ENCODE measurements at regions not wholly inside any gene's neighbourhood (a gene's known extent, or its start where the extent isn't known, plus 50 kb on each side); places are given as distances from the start of the nearest gene placed in this dataset.

DNA sequence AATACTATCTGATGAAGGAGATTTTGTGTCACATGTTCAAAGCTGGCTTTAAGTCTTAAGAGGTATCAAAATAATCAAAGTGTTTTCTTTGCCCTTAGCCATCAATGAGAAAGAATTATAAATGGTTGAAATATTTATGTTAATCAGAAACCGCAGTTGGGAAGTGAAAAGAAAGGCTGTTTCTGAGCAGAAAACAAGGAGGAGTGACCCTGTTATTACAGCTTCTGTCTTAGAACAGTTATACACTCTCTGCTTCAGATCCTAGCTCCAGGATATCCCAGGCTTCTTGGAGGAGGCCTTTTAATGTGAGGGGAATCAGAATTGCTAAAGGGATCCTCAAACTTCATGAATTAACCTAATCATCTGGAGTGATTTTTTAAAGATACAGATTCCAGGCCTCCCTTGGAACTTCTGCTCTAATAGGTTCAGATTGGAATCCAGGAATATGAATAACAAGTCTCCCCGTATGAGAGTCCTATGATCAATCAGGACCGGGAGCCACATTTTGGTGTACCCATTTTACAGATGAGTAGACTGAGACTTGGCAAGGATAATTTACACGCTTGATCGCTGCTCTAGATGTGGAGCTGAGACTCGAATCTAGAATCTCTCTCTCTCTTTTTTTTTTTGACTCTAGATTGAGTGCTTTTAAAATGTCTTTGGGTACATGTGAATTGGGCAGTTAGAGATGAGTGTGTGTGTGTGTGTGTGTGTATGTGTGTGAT lies 50.8 kb upstream of the JAG1 start:
- no peak for DNase-seq

DNA sequence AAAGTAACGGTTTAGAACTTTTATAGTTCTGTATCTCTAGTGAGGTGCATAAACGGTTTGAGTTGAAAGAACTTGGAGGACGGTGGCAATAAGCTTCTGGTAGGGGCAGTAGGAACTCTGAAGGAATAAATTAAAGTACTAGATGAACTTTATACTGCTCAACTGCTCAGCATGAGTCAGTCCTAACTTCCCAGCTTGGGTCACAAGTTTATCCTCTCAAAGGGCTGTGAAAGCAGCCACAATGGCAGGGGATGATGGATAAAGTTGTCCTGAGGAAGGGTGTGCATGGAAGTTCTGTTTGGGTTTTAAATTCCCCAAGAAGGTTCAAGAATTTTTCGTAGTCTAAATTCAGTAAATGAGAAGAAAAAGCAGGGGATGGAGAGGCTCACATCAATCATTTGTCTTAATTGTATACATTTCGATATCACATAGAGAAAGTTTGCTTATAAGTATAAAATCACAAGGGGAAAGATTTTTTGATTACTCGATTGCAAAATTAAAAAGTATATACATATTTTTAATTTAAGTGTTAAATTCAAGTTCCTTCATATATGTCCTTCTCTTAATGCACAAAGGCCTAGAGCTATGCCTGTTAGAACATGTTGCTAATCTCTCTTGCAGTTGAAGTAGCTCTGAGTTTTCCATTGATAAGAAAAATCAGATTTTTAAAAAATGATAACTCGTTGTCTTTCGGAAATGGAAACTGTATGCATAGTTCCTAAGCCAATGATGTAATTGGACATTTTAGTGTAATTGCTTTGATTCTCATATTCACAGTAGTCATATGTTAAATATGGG lies 55.3 kb upstream of the JAG1 start:
- no peak for DNase-seq

DNA sequence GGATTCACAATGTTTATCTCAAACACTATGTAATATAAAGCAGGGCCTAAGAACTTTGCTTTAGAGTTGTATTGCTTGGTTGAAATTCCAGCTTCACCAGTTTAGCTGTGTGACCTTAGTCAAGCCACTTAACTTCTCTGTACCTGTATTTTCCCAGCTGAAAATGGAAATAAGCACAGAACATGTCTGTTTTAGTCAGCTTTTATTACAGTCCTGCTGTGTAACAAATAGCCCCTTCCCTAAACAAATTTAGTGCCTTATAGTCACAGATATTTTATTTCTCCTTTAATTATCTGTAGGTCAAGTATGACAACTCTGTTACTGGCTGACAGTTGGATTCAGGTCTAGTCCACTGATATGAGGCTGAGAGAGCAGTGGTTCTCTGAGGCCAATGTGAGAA lies 56.0 kb upstream of the JAG1 start:
- no peak for DNase-seq

DNA sequence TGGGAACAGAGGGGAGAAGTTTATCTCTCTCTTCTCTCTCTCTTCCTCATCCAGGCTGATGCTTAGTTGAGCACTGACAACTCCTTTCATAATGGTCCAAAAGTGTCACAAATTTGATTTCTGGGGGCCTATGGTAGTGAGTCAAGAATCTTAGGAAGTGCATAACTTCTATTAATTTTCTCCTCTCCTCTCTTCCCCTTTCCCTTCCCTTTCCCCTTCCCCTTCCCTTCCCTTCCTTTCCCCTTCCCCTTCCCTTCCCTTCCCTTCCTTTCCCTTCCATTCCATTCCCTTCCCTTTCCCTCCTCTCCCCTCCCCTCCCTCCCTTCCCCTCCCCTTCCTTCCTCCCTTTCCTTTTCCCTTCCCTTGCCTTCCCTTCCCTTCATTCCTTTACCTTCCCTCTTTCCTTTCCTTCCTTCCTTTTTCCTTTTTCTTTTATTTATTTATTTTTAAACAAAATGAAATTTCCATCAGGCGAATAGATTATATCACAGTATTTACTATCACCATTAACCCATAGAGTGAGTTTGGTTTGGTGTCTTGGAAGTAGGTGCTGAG lies 56.9 kb upstream of the JAG1 start:
- no peak for DNase-seq

DNA sequence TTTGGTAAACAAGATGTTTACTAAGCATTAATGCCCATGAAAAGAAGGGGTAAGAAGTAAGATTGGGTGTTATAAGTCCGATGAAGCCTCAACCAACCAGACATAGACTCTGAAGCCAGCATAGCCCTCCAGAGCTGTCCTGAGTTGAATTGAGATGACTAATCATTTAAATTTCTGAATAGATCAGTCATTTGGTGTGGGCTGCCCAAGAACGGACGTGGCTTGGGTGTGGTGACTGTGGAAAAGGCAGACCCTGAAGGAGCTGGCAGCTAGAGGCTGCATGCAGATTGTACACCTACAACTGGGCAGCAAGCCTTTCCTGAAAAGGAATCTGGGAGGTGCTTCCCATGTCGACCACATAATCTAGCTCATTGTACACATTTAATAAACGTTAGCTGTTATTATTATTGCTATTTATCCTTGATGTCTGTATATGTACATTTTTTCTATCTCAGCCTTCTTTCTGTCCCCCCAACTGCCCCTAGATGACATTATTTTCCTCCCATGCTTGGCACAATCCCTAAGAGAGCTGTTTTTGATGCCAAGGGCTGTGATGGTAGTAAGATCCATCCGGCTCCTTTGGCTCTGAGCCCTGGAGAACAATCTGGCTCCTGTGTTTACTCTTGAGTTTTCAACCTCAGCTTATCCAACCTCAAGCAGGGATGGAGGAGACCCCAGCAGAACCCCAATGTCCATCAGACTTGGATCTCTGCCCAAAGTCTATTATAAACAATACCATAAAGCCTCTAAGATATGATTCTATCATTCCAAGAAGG lies 57.6 kb upstream of the JAG1 start:
- DNase-seq, result no peak

DNA sequence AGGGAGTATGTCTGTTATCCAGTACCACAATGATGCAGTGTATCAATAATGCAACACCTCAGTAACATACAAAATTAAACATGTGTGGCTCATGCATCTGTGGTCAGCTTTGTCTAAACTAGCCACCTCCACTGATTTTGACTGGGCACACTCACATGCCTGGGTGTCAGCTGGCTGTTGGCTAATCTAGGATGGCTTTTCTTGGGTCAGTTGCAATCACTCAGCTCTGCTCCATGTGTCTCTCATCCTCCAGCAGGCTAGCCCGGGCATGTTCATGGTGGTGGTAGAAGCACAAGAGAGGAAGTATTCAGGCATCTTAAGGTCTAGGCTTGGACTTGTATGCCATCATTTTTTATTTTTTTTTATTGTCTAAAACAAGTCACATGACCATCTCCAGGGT lies 59.3 kb upstream of the JAG1 start:
- DNase-seq, result no peak

DNA sequence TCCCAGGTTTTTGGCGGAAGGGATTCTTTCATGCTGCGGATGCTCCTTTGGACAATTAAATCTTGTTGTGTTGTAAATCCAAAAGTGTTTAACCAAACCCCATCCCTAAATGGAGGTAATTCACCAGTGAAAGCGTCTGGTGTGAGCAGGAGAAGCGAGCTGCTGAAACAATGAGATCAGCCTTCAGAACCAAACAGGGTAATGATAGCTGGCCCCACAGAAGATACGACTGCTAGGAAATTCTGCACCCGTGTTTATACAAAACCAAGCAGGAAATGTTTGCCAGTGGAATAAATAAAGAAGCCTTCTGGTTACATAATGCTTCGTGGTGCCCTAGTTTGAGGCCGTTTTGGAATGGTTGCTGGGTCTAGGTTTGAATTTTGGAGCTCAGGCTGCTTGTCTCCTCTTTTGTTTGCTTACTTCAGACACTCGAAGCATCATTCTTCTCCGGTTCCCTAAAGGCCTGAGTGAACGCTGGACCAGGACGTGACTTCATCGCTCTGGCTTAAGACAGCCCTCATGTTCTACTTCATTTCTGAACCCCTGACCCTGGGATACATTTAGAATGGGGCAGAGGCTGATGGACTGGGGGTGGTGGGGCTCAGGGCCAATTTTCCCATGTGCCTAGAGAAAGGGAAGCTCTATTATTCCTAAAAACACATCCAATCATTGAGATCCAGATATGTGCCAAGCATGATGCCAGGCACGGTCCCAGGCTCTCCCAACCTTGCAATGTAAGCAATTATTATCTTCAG lies 61.6 kb upstream of the JAG1 start:
- DNase-seq, result no peak

DNA sequence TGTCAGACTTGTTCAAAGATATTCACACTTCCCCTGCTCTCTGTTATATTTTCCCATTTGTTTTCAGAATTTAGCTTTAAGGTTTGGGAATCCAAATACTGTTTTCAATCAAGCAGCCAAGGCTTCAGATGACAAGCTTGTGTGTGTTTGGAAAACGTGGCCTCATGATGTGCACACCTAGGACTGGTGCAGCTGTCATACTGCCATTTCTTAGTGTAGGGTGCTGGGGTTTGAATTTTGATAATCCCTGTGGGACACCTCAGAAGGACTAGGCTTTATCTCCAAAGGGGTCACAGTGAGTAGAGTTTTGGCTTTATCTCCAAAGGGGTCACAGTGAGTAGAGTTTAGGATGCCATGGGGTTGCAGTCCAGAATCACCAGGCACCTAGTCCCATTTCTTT lies 65.3 kb upstream of the JAG1 start:
- DNase-seq, result no peak

DNA sequence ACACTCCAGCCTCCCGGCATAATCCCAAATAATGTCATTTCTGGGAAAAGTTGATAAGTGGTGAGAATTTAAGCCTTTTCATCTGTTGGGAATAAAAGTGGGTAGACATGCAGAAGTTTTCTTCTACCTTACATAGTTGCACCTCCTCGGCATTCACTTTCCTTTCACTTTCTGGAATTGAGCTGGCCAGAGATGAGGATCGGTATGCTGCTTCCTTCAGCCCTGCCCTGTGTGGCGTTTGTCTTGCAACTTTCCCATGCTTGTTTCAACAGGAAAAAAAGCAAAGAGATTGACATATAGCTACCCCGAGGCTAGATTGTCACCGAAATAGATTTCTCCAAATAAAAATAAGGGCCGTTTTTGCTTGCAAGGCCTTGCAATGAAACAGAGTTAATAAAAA lies 65.8 kb upstream of the JAG1 start:
- DNase-seq, result no peak

DNA sequence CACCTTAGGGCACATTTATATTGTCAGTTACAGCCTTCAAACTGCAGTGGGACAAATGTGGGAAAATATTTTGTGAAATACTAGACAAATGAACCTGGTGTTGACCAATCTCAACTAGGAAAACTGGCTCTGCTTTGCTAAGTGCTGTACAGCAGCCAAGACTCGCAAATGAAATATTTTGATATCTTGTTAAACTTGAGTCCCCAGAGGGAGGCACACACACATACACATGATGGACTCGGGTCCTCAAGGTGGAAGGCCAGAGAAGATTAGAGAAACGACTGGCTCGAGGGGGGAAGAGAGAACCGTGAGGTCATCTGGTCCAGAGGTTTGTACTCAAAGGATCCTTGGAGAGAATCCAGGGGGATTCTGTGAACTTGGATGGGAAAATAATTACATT lies 67.3 kb upstream of the JAG1 start:
- DNase-seq, result no peak

DNA sequence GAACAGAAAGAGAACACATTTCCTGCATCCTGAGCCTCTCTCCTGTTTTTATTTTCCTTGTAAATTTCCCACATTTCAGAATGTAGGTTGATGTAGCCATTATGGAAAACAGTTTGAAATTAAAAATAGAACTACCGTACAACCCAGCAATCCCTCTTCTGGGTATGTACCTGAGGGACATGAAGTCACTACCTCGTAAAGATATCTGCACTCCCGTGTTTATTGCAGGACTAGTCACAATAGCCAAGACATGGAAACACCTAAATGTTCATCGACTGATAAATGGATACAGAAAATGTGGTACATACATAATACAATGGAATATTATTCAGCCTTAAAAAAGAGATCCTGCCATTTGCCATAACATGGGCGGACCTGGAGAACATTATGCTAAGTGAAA lies 72.0 kb upstream of the JAG1 start:
- no peak for DNase-seq

DNA sequence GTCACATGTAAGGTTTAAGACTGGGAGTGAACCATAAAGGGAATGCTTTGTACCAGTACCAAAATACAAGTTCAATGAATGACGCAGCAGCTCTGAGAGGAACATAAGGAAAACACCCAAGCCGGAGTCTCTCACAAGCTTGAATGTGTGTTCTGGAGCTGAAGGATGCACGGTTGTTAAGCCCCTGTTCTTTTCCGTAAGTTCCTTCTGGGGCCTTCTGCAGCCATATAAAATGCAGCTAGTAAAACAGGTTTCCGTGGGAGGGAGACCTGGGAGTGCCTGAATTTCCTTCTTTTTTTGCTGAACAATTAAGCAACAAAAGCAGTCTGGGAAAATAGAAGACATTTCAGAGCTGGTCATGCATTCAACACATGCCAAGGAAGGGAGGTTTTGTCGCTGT lies 73.2 kb upstream of the JAG1 start:
- no peak for DNase-seq

DNA sequence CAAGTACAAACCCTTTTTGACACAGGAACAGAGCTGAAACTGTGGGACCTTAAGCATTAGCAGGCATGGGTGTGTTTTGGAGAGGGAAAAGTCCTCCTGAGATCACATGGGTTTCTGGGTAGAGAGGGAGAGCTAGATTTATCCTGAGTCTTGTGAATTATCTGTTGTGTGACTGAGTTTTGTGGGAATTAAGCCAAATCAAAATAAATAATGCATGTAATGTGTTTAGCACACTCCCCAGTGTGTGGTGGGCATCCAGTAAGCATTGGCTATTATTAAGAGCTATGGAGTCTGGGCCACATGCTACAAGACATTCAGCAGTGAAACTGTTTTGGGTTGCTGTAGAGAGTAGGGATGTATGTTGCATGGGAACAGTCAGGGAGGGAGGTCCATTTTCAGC lies 75.3 kb upstream of the JAG1 start:
- DNase-seq, result no peak

DNA sequence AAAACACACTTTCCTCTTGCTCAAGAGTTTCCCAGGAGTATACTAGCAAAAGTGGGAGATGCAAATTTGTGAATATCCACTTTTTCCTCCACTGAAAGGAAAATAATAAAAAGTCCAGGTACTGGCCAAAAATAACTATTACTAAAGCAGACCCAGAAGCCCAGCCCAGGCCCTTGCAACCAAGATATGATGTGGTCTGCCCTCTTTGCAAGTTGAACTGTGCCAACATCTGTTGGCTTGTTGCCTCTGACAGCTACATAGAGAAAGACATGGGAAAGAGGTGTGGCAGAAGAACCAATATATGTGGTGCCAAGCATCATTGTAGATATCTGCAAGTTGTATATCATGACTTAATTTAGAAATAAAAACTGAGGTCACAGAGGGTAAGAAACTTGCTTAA lies 78.4 kb upstream of the JAG1 start:
- no peak for DNase-seq

DNA sequence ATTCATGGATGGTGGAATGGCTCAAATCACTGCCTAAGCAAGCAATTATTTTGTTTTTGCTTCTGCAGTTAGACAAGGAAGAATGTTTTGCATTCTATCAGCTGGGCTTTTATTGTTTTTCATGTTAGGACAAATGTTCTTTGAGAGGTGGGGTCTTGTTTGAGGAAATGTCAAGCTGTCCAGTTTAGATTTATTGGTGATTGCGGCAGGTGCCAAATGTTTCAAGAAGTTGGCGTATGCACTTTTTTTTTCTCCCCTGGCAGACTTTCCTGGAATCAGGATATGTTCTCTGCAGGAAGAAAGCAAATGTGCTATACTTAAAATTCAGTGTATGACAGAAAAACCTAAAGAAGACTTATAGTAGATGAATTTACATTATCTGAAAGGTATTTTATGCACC lies 81.0 kb upstream of the JAG1 start:
- DNase-seq, result no peak

DNA sequence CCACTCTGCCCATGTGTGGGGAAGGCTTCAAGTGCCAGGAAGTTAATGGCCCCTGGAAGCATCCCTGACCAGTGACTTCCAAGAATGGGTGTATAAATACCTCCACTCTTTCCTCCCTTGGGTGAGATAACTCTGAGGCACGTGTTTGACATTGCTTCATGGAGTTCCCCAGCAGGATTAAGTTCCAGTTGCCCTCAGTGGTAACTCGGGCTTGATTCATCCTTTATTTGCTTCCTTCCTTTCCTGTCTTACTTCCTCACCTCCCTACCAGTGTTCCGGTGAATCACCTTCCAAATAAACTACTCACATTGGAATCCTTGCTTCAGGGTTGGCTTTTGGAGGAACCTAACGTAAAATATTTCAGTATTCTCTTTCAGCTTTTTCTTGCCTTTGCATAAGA lies 84.6 kb upstream of the JAG1 start:
- DNase-seq, result no peak

DNA sequence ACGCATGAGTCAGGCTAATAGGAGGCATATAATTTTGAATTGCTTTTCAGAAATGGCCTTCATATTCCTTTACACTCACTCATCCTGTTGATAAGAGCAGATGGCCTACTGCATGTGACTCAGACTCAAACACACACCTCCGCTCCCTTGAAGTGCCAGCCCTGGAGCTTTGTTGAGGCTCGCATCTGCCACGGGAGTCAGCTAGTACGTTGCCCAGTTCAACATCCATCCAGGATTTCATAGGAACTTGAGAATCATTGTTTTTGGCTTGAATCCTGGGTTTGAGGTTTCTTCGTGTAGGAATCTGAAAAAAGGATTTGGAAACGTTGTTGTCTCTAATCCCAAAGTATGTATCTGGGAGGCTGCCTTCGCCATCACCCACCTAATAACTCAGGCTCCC lies 87.4 kb upstream of the JAG1 start:
- no peak for DNase-seq

DNA sequence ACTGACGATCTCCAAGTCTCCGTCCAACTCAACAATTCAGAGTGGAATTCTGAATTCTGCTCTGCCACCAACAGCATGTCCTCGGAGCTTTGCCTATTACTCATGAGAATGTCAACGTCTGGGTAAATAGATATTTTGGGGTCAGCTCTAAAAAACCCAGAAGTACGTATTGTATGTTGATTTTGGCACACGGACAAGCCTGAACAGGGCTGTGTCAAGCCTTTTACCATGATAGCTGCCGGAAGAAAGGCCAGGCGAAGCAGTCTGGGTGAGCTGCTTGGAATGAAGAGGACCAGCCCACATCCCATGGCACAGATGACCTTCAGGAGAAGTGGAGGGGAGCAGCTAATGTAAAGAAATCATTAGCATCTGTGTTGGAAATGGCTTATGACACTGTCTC lies 88.0 kb upstream of the JAG1 start:
- no peak for DNase-seq

DNA sequence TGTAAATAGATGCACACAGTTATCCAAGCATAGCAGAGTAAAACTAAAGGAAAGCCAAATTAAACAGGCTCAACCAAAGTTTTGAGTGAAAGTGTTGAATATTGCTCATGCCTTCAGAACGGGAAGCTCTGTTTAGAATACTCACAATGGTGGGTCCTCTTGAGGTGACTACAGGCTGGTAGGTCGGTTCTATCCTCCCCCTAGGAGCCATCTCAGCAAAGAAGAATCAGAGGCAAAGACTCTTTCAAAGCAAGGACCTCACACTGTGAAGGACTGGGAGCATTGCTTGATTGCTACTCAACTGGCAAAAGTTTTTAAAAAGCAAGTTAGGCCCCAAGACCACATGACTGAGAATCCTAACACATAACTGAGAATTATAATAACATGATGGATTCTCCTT lies 88.4 kb upstream of the JAG1 start:
- no peak for DNase-seq

DNA sequence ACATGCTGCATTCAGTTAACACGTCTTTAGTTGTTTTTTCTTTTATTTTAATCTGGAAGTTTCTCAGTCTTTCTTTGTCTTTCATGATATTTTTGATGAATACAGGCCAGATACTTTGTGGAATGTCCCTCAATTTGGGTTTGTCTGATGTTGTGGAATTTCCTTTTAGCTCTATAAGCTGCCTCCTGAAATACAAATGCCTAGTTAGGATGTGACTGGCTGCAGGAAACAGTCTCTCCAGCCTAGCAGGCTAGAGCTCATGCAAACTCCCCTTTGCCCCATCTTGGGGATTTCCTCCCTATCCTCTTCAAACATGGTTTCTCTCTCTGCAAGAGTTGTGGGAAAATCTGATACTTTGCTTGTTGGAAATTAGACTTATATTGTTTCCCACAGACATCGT lies 89.3 kb upstream of the JAG1 start:
- DNase-seq, result no peak

DNA sequence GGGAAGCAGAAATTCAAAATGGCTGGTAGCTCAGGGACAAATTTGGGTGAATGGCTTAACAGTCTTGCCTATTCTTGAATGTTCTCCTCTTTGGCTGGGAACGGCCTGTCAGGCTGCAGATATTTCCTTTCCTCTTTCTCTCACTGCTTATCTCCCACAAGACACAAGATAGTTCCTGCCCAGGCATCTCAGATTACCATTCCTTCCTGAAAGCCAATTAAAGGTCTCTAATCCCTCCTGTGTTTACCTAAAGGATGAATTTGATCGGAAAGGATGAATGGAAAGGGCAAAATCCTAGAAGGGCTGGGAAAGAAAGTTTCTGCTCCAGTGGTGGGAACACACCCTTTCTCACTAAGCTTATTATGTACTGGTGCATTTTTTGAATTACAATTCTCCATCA lies 95.9 kb upstream of the JAG1 start:
- DNase-seq, result no peak

DNA sequence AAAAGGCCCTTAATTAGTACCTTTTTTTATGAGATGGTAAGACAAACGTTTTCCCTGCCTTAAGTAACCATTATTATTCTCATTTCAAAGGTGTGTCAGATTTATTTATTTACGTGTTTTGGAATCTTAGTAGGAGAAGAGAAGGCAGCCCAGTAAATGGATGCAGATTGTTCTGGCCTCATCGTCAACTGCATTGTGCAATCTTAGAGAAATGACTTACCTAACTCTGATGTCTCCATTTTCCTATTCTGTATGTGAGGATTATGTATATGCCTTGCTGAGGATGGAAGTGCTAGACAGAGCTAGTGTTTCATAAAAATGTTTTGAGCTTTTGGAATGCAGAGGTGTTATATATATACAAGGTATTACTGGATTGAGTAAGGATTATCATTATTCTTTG lies 97.0 kb upstream of the JAG1 start:
- no peak for DNase-seq
